Endothelial cell of umbilical vein (primary cell): ENCODE measurements at regions not wholly inside any gene's neighbourhood (a gene's known extent, or its start where the extent isn't known, plus 50 kb on each side); places are given as distances from the start of the nearest gene placed in this dataset.

ENCODE experiments used
- BruUV-seq: library from RNA; stranded (reverse); fragments of 400-500 nt; replicated peaks from 2 replicates; lab custom pipeline; 2021; lab: Mats Ljungman, UMichigan
- CTCF ChIA-PET: fragments of 300-600, 350-600 bp; sonication (Branson Sonifier 250); formaldehyde crosslinking; loops from one replicate; lab custom pipeline; 2021; ENCODE audit warnings: antibody characterized with exemption, inconsistent platforms; lab: Charles Lee
- POLR2A ChIA-PET: fragments of 300-600, 350-600 bp; sonication (Branson Sonifier 250); formaldehyde crosslinking; loops from one replicate; lab custom pipeline; 2021; ENCODE audit warnings: antibody characterized with exemption, inconsistent platforms; lab: Charles Lee
- DNase-seq: peaks from one replicate; pipeline ENCODE4 v3.0.0-alpha.2; 2011; ENCODE audit warnings: low read depth, low spot score
- FAIRE-seq: peaks from 2 replicates; lab custom pipeline; 2011; peaks lifted over from hg19 to GRCh38; lab: Jason Lieb, UNC
- H2AFZ ChIP-seq: 2 replicates; pipeline ENCODE4 v1.6.0; 2012; ENCODE audit warnings: low read depth, low read length, control low read depth, inconsistent platforms
- H3K27ac ChIP-seq: 2 replicates; pipeline ENCODE4 v1.5.1; 2011; ENCODE audit warnings: low read depth, mild to moderate bottlenecking, control low read depth, low read length, moderate library complexity; ENCODE audit not compliant: insufficient read depth
- H3K27me3 ChIP-seq, 2 experiments: 2 replicates each; pipeline versions ENCODE4 v1.6.0 to v1.6.1; 2011; ENCODE audit warnings: low read length in 2 of 2, mixed read lengths in 1 of 2; ENCODE audit not compliant: control insufficient read depth in 2 of 2, insufficient read depth in 2 of 2
- H3K36me3 ChIP-seq, 2 experiments: 2 replicates in 1 of 2; 3 replicates in 1 of 2; pipeline ENCODE4 v1.5.1; 2011; ENCODE audit warnings: low read length in 2 of 2, mild to moderate bottlenecking in 1 of 2, moderate library complexity in 1 of 2; ENCODE audit not compliant: control insufficient read depth in 2 of 2, insufficient read depth in 2 of 2; ENCODE audit errors: extremely low read depth in 1 of 2
- H3K4me1 ChIP-seq: 3 replicates; pipeline ENCODE4 v1.5.1; 2011; ENCODE audit warnings: mild to moderate bottlenecking, low read length; ENCODE audit not compliant: control insufficient read depth, insufficient read depth; ENCODE audit errors: extremely low read depth
- H3K4me2 ChIP-seq: 2 replicates; pipeline ENCODE4 v1.6.1; 2011; ENCODE audit warnings: low read length, control low read depth, mixed read lengths; ENCODE audit not compliant: insufficient read depth
- H3K4me3 ChIP-seq, 3 experiments: fragments of 200-600 bp in 1 of 3; sonication (generic), shearing (Covaris generic) in 1 of 3; replicated peaks in 1 of 3; 2 replicates each; pipeline ENCODE4 v1.5.1; 2011 to 2016; ENCODE audit warnings: control low read depth in 3 of 3, low read length in 3 of 3, mild to moderate bottlenecking in 2 of 3, inconsistent platforms in 1 of 3, low read depth in 1 of 3, moderate library complexity in 1 of 3; ENCODE audit not compliant: insufficient read depth in 1 of 3
- H3K79me2 ChIP-seq: 2 replicates; pipeline ENCODE4 v1.6.0; 2012; ENCODE audit warnings: low read length, inconsistent platforms; ENCODE audit not compliant: control insufficient read depth, insufficient read depth
- H3K9ac ChIP-seq: replicated peaks from 2 replicates; pipeline ENCODE3; 2011; ENCODE audit warnings: low read length, control low read depth; ENCODE audit not compliant: insufficient read depth; ENCODE audit errors: extremely low read depth
- H3K9me1 ChIP-seq: replicated peaks from 3 replicates; pipeline ENCODE4 v1.6.0; 2011; ENCODE audit warnings: mild to moderate bottlenecking, low read length; ENCODE audit not compliant: control insufficient read depth, insufficient read depth; ENCODE audit errors: extremely low read depth
- H3K9me3 ChIP-seq: replicated peaks from 2 replicates; pipeline ENCODE4 v1.5.1; 2012; ENCODE audit warnings: low read length, inconsistent platforms; ENCODE audit not compliant: control insufficient read depth, insufficient read depth
- H4K20me1 ChIP-seq: replicated peaks from 2 replicates; pipeline ENCODE3; 2011; ENCODE audit warnings: mild to moderate bottlenecking, low read length; ENCODE audit not compliant: control insufficient read depth, insufficient read depth; ENCODE audit errors: extremely low read depth
- CTCF ChIP-seq, 2 donors: IDR thresholded peaks; 1 replicate in 1 of 2; 2 replicates in 1 of 2; pipeline ENCODE4 v1.5.1; 2011; ENCODE audit warnings: low read length in 2 of 2, mild to moderate bottlenecking in 2 of 2, moderate library complexity in 2 of 2, control low read depth in 1 of 2, inconsistent platforms in 1 of 2, low read depth in 1 of 2; ENCODE audit not compliant: insufficient read depth in 1 of 2; ENCODE audit errors: extremely low read depth in 1 of 2
- EZH2 ChIP-seq: IDR thresholded peaks from 2 replicates; pipeline ENCODE4 v1.6.1; 2012; ENCODE audit warnings: borderline replicate concordance, low read depth, mild to moderate bottlenecking, moderate library complexity, low read length, inconsistent platforms; ENCODE audit not compliant: severe bottlenecking
- FOS ChIP-seq: IDR thresholded peaks from 2 replicates; pipeline ENCODE4 v1.6.1; 2011; ENCODE audit warnings: mild to moderate bottlenecking, low read length, moderate library complexity, borderline replicate concordance; ENCODE audit not compliant: insufficient read depth
- GATA2 ChIP-seq: IDR thresholded peaks from 2 replicates; pipeline ENCODE4 v1.7.0; 2011; ENCODE audit warnings: low read depth, mild to moderate bottlenecking, moderate library complexity, mixed read lengths, low read length; ENCODE audit not compliant: insufficient read length, insufficient read depth
- JUN ChIP-seq: IDR thresholded peaks from 2 replicates; pipeline ENCODE4 v1.6.1; 2011; ENCODE audit warnings: borderline replicate concordance, low read depth; ENCODE audit not compliant: insufficient read length, insufficient read depth
- MYC ChIP-seq: IDR thresholded peaks from one replicate; pipeline ENCODE4 v1.6.1; 2011; ENCODE audit warnings: mild to moderate bottlenecking, low read depth, low read length
- POLR2A ChIP-seq: IDR thresholded peaks from 2 replicates; pipeline ENCODE4 v1.6.1; 2012; ENCODE audit warnings: low read depth, mild to moderate bottlenecking, control low read depth, low read length
- POLR2AphosphoS5 ChIP-seq: IDR thresholded peaks from 2 replicates; pipeline ENCODE4 v1.6.1; 2012; ENCODE audit warnings: low read depth, mild to moderate bottlenecking, control low read depth, low read length, moderate library complexity; ENCODE audit not compliant: insufficient read depth
- dilution Hi-C: fragments of 300-500 bp; cut with MboI; formaldehyde crosslinking; loops from one replicate; pipeline ENCODE4 v1.15.0; 2019; ENCODE audit warnings: low sequenced_read_pairs; ENCODE audit not compliant: extremely low pct_ligation_motif_present
- intact Hi-C: fragments of 100-400 bp; cut with micrococcal nuclease; formaldehyde crosslinking; loops from one replicate; pipeline ENCODE4 v1.10.0; 2022
- TF ChIP-seq, protein P1 (sequence below): IDR thresholded peaks from 2 replicates; pipeline ENCODE4 v1.6.1; 2011; ENCODE audit not compliant: insufficient read depth, insufficient read length

- CTCF ChIA-PET, result no interaction called here
- no peaks in the 10 kb centered on the region for H3K36me3 ChIP-seq
- no peaks in the 10 kb centered on the region for H3K9me3 ChIP-seq
- FAIRE-seq (no peak), DNase-seq (no peak)
- H2AFZ ChIP-seq, result no peak overlapping the region
- no peak overlapping the region for H3K4me3 ChIP-seq
- H4K20me1 ChIP-seq, result no peaks in the 10 kb centered on the region
- dilution Hi-C loops, result no loop called here
- H3K4me1 ChIP-seq, result peaks cover 2% of the 10 kb centered on the region
- H3K79me2 ChIP-seq, result no peaks in the 10 kb centered on the region
- POLR2A ChIA-PET, result no interaction called here
- no peaks in the 10 kb centered on the region for H3K9me1 ChIP-seq
- no TSS peak for BruUV-seq
- no peaks in the 10 kb centered on the region for H3K27me3 ChIP-seq
- H3K9ac ChIP-seq, result no peak overlapping the region
- H3K4me2 ChIP-seq, result no peak overlapping the region
- TF ChIP-seq, protein P1, sequence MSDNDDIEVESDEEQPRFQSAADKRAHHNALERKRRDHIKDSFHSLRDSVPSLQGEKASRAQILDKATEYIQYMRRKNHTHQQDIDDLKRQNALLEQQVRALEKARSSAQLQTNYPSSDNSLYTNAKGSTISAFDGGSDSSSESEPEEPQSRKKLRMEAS, result no peak
- no peak for TF ChIP-seq POLR2A
- TF ChIP-seq FOS, result no peak
- TF ChIP-seq MYC, result no peak
- TF ChIP-seq EZH2, result no peak
- no peak for TF ChIP-seq JUN
- TF ChIP-seq POLR2AphosphoS5, result no peak
- TF ChIP-seq CTCF (IDR thresholded peaks at IDR 0.05; ENCODE audit: extremely low read depth in 1 of 2, insufficient read depth in 1 of 2, low read depth in 1 of 2, low read length in 2 of 2), result no peak
- TF ChIP-seq GATA2, result no peak
- no peak overlapping the region for H3K27ac ChIP-seq
- intact Hi-C loops, result loop anchor here (2.0 to 10.0 kb wide), 4 partner anchors 17 to 835 kb away; partner anchors contain the start of gene CITED2
These were observed 835.3 kb upstream of the CITED2 start for GRCh38 chr6:140209775-140210174.
